H1 (cell line): ENCODE measurements at regions not wholly inside any gene's neighbourhood (a gene's known extent, or its start where the extent isn't known, plus 50 kb on each side); places are given as distances from the start of the nearest gene placed in this dataset.

Experiments
- CBX5 ChIP-seq: fragments of 300-800, 300-1000 bp; sonication (generic); IDR thresholded peaks from 2 replicates; pipeline ENCODE4 v1.7.1; 2016; ENCODE audit warnings: antibody characterized with exemption, low read length, low read depth
- EZH2 ChIP-seq: fragments of 200-600 bp; sonication (generic); IDR thresholded peaks from 2 replicates; pipeline ENCODE4 v1.7.1; 2012; ENCODE audit warnings: low read depth, mild to moderate bottlenecking, moderate library complexity, low read length, inconsistent platforms; ENCODE audit not compliant: severe bottlenecking
- KDM4A ChIP-seq: IDR thresholded peaks from one replicate; pipeline ENCODE4 v1.7.1; 2012; ENCODE audit warnings: low read depth, mild to moderate bottlenecking, moderate library complexity, low read length, inconsistent platforms; ENCODE audit not compliant: severe bottlenecking
- RXRA ChIP-seq: IDR thresholded peaks from 2 replicates; pipeline ENCODE4 v1.6.1; 2011; ENCODE audit warnings: low read depth, mild to moderate bottlenecking, low read length, moderate library complexity; ENCODE audit not compliant: insufficient read depth

- no peak for TF ChIP-seq KDM4A
- TF ChIP-seq EZH2, result no peak
- TF ChIP-seq RXRA, result no peak
- no peak for TF ChIP-seq CBX5
These were observed 178.1 kb downstream of the BARD1 start (continued) for GRCh38 chr2:214631406-214631805.
